Transverse colon (tissue), 4 donors: ENCODE measurements at regions not wholly inside any gene's neighbourhood (a gene's known extent, or its start where the extent isn't known, plus 50 kb on each side); places are given as distances from the start of the nearest gene placed in this dataset.
"Not testable (repeated sequence)": the region's sequence is repeated elsewhere in the genome, so short reads cannot be mapped to it uniquely, and the experiment has no call there.

ENCODE experiments used
- EP300 ChIP-seq: sonication (generic); formaldehyde crosslinking; IDR thresholded peaks from one replicate; pipeline ENCODE4 v1.6.1; 2017; ENCODE audit warnings: antibody characterized with exemption, low read depth
- POLR2A ChIP-seq: fragments of 450-650 bp; IDR thresholded peaks from one replicate; pipeline ENCODE4 v1.6.1; 2016; ENCODE audit warnings: antibody characterized with exemption, mild to moderate bottlenecking, moderate library complexity
- POLR2AphosphoS5 ChIP-seq, 3 donors: sonication (generic); formaldehyde crosslinking; IDR thresholded peaks; one replicate each; pipeline ENCODE4 v1.6.1; 2016; ENCODE audit warnings: antibody characterized with exemption in 3 of 3
- TF ChIP-seq, protein P1 (sequence below), 5 experiments: fragments of 200-600 bp in 3 of 5; fragments of 450-650 bp in 2 of 5; sonication (generic) in 3 of 5; IDR thresholded peaks; 1 replicate in 2 of 5; 2 replicates in 3 of 5; pipeline ENCODE4 v1.5.1; 2016 to 2017; ENCODE audit warnings: antibody characterized with exemption in 5 of 5, inconsistent platforms in 3 of 5, mild to moderate bottlenecking in 2 of 5, moderate library complexity in 1 of 5

DNA sequence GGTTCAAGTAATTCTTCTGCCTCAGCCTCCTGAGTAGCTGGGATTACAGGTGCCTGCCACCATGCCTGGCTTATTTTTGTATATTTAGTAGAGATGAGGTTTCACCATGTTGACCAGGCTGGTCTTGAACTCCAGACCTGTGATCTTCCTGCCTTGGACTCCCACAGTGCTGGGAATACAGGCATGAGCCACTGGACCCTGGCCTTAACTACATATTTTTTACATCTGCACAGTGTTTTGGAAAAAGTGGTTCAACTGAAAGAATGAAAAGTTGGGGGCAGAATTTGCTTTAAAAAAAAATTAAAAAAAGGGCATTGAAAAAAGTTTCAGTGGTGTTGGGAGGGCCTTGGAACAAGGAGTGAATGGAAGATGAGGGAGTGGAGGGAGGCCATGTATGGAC, 88.9 kb upstream of the TPTE start:
- TF ChIP-seq, protein P1, sequence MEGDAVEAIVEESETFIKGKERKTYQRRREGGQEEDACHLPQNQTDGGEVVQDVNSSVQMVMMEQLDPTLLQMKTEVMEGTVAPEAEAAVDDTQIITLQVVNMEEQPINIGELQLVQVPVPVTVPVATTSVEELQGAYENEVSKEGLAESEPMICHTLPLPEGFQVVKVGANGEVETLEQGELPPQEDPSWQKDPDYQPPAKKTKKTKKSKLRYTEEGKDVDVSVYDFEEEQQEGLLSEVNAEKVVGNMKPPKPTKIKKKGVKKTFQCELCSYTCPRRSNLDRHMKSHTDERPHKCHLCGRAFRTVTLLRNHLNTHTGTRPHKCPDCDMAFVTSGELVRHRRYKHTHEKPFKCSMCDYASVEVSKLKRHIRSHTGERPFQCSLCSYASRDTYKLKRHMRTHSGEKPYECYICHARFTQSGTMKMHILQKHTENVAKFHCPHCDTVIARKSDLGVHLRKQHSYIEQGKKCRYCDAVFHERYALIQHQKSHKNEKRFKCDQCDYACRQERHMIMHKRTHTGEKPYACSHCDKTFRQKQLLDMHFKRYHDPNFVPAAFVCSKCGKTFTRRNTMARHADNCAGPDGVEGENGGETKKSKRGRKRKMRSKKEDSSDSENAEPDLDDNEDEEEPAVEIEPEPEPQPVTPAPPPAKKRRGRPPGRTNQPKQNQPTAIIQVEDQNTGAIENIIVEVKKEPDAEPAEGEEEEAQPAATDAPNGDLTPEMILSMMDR (IDR thresholded peaks at IDR 0.05) = not testable (repeated sequence)
- TF ChIP-seq POLR2A; EP300; POLR2AphosphoS5 (IDR thresholded peaks at IDR 0.05): not testable (repeated sequence)
